ENCODE measurements at regions not wholly inside any gene's neighbourhood (a gene's known extent, or its start where the extent isn't known, plus 50 kb on each side); places are given as distances from the start of the nearest gene placed in this dataset.

DNA sequence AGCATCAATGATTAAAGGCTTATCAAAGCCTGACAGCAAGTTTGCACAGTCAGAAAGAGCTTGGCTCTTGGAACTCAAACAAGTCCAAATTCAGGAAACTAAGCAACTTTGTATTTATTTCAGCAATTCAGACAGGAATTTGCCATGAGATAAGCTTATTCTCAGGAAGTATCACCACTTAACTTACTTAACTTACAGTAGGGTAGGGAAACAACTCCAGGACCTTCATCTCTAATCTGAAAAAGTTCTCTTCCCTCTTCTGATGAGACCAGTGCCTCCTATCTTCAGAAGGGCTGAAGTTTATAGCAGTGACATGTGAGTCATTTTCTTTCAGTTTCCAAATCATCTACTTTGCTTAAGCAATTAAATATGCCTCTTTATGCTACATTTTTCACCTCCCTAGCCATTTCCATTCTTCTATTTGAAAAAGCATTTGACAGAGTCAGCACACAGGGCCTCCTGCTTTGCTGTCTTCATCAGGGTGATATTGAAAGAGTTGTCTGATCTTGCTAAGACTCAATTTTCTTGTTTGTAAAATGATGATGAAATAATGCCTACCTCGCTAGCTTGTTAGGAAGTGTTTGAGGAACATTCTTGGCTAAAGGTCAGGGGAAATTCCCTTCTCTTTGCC, 389.5 kb downstream of the RND3 start:
- intact Hi-C loops (cut with DNase I) = no loop called here
- peak overlapping the region in 3 of 4 donors; percentile 18 to 32 (median 32) for H3K27ac ChIP-seq

DNA sequence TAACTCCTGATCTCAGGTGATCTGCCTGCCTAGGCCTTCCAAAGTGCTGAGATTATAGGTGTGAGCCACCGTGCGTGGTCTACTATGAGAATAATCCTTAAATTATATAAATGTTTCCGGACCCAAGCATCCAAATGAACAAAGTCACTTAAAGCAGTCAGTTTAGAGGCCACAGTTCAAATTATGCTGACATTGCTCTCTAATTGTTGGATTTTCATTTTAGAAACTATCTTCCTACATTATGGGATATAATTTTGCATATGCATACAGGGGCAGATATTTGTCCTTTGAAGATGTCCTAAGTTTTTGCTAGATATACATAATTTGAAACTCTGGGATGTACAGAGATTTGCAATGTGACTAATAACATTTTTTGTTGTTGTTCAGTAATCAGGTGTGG, 390.1 kb downstream of the RND3 start:
- H3K4me3 ChIP-seq = no peak overlapping the region
- peaks cover 33% of the 10 kb centered on the region for H3K4me1 ChIP-seq
- no peaks in the 10 kb centered on the region for H3K27me3 ChIP-seq
- ATAC-seq (no peak), DNase-seq (no peak)
- intact Hi-C loops (cut with DNase I) = no loop called here
- H3K36me3 ChIP-seq (replicated peaks in 1 of 2; ENCODE audit: insufficient read depth in 1 of 2, low read depth in 2 of 2) = no peaks in the 10 kb centered on the region
- peak overlapping the region in 3 of 4 donors; percentile 18 to 32 (median 32) for H3K27ac ChIP-seq
- TF ChIP-seq, protein P1, sequence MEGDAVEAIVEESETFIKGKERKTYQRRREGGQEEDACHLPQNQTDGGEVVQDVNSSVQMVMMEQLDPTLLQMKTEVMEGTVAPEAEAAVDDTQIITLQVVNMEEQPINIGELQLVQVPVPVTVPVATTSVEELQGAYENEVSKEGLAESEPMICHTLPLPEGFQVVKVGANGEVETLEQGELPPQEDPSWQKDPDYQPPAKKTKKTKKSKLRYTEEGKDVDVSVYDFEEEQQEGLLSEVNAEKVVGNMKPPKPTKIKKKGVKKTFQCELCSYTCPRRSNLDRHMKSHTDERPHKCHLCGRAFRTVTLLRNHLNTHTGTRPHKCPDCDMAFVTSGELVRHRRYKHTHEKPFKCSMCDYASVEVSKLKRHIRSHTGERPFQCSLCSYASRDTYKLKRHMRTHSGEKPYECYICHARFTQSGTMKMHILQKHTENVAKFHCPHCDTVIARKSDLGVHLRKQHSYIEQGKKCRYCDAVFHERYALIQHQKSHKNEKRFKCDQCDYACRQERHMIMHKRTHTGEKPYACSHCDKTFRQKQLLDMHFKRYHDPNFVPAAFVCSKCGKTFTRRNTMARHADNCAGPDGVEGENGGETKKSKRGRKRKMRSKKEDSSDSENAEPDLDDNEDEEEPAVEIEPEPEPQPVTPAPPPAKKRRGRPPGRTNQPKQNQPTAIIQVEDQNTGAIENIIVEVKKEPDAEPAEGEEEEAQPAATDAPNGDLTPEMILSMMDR (IDR thresholded peaks at IDR 0.05) = no peak
- TF ChIP-seq POLR2A (IDR thresholded peaks at IDR 0.05) = no peak
- H3K9me3 ChIP-seq = no peaks in the 10 kb centered on the region
- 85 to 97% methylated on average over 3 of the region's 3 CpGs for WGBS, 2 donors

More for the DNA sequence above, 389.5 kb downstream of the RND3 start:
- DNase-seq (no peak), ATAC-seq (peak; percentile 58)
- 0 to 17% methylated on average over 1 of the region's 1 CpG for WGBS, 2 donors
- Histone ChIP-seq H3K27me3 (no peaks in the 10 kb centered on the region), H3K9me3 (no peaks in the 10 kb centered on the region), H3K4me3 (no peak overlapping the region), H3K4me1 (peaks cover 33% of the 10 kb centered on the region), H3K36me3 (replicated peaks in 1 of 2; ENCODE audit: insufficient read depth in 1 of 2, low read depth in 2 of 2) (no peaks in the 10 kb centered on the region)
- no peak for TF ChIP-seq POLR2A (IDR thresholded peaks at IDR 0.05)
- TF ChIP-seq, protein P1 (IDR thresholded peaks at IDR 0.05) = peak in 5 of 7 experiments; percentile 10 to 40 (median 36)

DNA sequence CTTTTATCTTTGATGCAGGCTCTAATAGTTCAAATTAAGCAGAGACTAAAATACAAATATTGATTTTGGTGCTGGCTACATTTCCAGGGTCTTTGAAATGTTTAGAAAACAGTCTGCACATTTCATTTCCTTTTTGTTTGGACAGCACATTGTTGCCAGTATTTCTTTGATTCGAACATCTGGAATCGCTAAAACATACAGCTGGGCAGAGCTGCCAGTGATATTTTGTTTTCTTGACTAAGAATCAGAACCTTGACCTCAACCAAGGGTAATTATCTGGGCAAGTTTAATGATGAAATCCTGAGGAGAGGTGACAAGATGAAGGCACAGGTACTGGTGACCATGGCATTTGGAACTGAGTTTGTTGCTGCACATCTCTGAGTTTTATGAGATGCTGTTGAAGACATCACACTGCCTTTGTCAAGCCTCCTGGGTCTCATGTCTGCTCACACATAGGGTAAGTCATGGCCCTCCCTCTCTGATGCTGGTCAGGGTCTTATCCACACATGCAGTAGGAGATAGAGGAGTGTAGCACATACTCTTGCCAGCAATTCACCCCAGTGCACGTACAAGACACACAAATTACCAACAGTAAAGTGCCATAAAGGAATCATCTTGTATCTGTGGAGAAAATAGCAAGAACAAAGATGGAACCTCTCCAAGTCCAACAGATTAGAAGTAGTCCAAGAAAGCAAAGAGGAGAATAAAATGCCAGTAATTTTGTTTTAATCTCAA, 391.9 kb downstream of the RND3 start:
- TF ChIP-seq POLR2A (IDR thresholded peaks at IDR 0.05) = no peak
- TF ChIP-seq, protein P1 (IDR thresholded peaks at IDR 0.05) = no peak
- no peaks in the 10 kb centered on the region for H3K36me3 ChIP-seq (replicated peaks in 1 of 2; ENCODE audit: insufficient read depth in 1 of 2, low read depth in 2 of 2)
- no peak overlapping the region for H3K27ac ChIP-seq
- DNase-seq (no peak), ATAC-seq (no peak)
- no peaks in the 10 kb centered on the region for H3K27me3 ChIP-seq
- intact Hi-C loops (cut with DNase I) = no loop called here
- WGBS, 2 donors = 33 to 37% methylated on average over 3 of the region's 3 CpGs
- no peak overlapping the region for H3K4me3 ChIP-seq
- no peaks in the 10 kb centered on the region for H3K9me3 ChIP-seq
- H3K4me1 ChIP-seq = peaks cover 19% of the 10 kb centered on the region

DNA sequence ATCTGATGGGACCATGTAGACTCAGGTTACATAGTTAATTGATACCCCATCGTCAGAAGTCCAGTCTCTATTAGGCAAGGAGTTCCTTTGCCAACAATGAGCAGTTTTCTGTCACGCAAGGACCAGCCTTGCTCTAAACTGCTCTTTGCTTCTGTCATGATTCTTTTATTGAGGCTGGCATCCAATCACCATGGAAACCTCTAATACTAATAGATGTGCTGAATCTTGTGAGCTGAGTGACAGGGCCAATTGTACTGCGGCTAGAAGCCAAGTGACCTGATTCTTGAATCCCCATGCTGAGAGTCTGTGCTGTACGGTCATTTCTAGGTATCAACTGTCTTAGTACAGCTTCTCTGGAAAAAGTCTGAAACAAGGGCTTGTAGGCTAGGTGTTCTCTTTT, 395.6 kb downstream of the RND3 start:
- no peak overlapping the region for H3K4me3 ChIP-seq
- DNase-seq (no peak), ATAC-seq (no peak)
- no peaks in the 10 kb centered on the region for H3K27me3 ChIP-seq
- intact Hi-C loops (cut with DNase I) = no loop called here
- WGBS, 2 donors = 85 to 90% methylated on average over 4 of the region's 4 CpGs
- no peaks in the 10 kb centered on the region for H3K36me3 ChIP-seq (replicated peaks in 1 of 2; ENCODE audit: insufficient read depth in 1 of 2, low read depth in 2 of 2)
- no peak overlapping the region for H3K27ac ChIP-seq
- H3K9me3 ChIP-seq = no peaks in the 10 kb centered on the region
- TF ChIP-seq, protein P1 (IDR thresholded peaks at IDR 0.05) = no peak
- TF ChIP-seq POLR2A (IDR thresholded peaks at IDR 0.05) = no peak
- peaks cover 5% of the 10 kb centered on the region for H3K4me1 ChIP-seq
